Gastrocnemius medialis (tissue), 4 donors: ENCODE measurements at regions not wholly inside any gene's neighbourhood (a gene's known extent, or its start where the extent isn't known, plus 50 kb on each side); places are given as distances from the start of the nearest gene placed in this dataset.

ENCODE experiments used
- ATAC-seq, 2 donors: fragments of 150-250 bp; one replicate each; pipeline ENCODE4 v1.9.1; 2016
- DNase-seq, 2 donors: peaks; one replicate each; pipeline ENCODE4 v3.0.0-alpha.2; 2019
- H3K27ac ChIP-seq, 4 donors: fragments of 200-600 bp; sonication (generic); 1 replicate in 1 of 4; 2 replicates in 3 of 4; pipeline ENCODE4 v1.5.1; 2016 to 2018; ENCODE audit warnings: mild to moderate bottlenecking in 2 of 4, moderate library complexity in 1 of 4
- H3K27me3 ChIP-seq, 3 donors: fragments of 200-600 bp; sonication (generic) in 2 of 3; 1 replicate in 1 of 3; 2 replicates in 2 of 3; pipeline versions ENCODE4 v1.5.1 to v1.6.0; 2016 to 2019; ENCODE audit warnings: mild to moderate bottlenecking in 1 of 3, moderate library complexity in 1 of 3
- H3K36me3 ChIP-seq, 2 donors: fragments of 200-600 bp; sonication (generic) in 1 of 2; one replicate each; pipeline ENCODE4 v1.5.1; 2017 to 2018
- H3K4me1 ChIP-seq, 2 donors: fragments of 200-600 bp; sonication (generic) in 1 of 2; one replicate each; pipeline ENCODE4 v1.5.1; 2016 to 2017; ENCODE audit warnings: mild to moderate bottlenecking in 2 of 2
- H3K4me3 ChIP-seq, 4 donors: fragments of 200-600 bp; sonication (generic) in 3 of 4; 1 replicate in 1 of 4; 2 replicates in 3 of 4; pipeline ENCODE4 v1.5.1; 2016 to 2019; ENCODE audit warnings: mild to moderate bottlenecking in 2 of 4
- H3K9me3 ChIP-seq, 3 donors: fragments of 200-600 bp; sonication (generic) in 2 of 3; 1 replicate in 1 of 3; 2 replicates in 2 of 3; pipeline ENCODE4 v1.5.1; 2016 to 2019
- POLR2A ChIP-seq, 2 donors: fragments of 450-650 bp; IDR thresholded peaks; one replicate each; pipeline ENCODE4 v1.6.1; 2017; ENCODE audit warnings: antibody characterized with exemption in 2 of 2, mild to moderate bottlenecking in 2 of 2, moderate library complexity in 2 of 2
- in situ Hi-C, 4 donors: fragments of 200-750 bp; cut with MboI; loops; one replicate each; pipeline versions ENCODE4 v1.15.0 to v1.8.0; 2017; ENCODE audit warnings: low sequenced_read_pairs in 4 of 4
- intact Hi-C: fragments of 100-400 bp; cut with DNase I; formaldehyde crosslinking; loops from one replicate; pipeline ENCODE4 v1.15.1; 2023; ENCODE audit warnings: low total_unique reads
- TF ChIP-seq, protein P1 (sequence below), 5 experiments: fragments of 450-650 bp in 3 of 5; fragments of 200-600 bp in 2 of 5; sonication (generic) in 2 of 5; IDR thresholded peaks in 4 of 5; conservative IDR thresholded peaks in 1 of 5; 1 replicate in 4 of 5; 2 replicates in 1 of 5; pipeline ENCODE4 v1.5.1; 2016 to 2019; ENCODE audit warnings: antibody characterized with exemption in 5 of 5, mild to moderate bottlenecking in 3 of 5, moderate library complexity in 3 of 5

DNA sequence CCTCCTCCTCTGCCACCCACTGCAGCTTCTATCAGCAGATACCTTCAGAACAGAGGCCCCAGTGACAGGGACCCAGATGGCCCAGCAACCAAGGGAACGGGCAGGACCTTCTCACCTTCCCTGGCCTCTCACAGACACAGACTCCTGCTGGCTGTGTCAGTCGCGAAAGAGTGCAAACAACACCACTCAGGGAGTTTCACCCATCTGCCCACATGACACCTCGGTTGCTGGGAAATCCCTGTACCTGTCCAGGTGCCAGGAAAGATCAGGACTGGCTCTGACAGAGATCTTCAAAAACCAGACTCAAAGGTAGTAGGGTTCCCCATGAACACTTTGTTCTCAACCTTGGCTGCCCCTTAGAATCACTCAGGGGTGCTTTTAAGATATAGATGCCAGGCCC lies 83.5 kb upstream of the HIVEP3 start:
- intact Hi-C loops (no loop called here), in situ Hi-C loops (no loop called here)
- ATAC-seq (no peak), DNase-seq (no peak)
- no peak overlapping the region for H3K27ac ChIP-seq
- H3K9me3 ChIP-seq = no peaks in the 10 kb centered on the region
- no peak overlapping the region for H3K4me3 ChIP-seq
- no peaks in the 10 kb centered on the region for H3K36me3 ChIP-seq
- TF ChIP-seq POLR2A (IDR thresholded peaks at IDR 0.05) = no peak
- TF ChIP-seq, protein P1, sequence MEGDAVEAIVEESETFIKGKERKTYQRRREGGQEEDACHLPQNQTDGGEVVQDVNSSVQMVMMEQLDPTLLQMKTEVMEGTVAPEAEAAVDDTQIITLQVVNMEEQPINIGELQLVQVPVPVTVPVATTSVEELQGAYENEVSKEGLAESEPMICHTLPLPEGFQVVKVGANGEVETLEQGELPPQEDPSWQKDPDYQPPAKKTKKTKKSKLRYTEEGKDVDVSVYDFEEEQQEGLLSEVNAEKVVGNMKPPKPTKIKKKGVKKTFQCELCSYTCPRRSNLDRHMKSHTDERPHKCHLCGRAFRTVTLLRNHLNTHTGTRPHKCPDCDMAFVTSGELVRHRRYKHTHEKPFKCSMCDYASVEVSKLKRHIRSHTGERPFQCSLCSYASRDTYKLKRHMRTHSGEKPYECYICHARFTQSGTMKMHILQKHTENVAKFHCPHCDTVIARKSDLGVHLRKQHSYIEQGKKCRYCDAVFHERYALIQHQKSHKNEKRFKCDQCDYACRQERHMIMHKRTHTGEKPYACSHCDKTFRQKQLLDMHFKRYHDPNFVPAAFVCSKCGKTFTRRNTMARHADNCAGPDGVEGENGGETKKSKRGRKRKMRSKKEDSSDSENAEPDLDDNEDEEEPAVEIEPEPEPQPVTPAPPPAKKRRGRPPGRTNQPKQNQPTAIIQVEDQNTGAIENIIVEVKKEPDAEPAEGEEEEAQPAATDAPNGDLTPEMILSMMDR (IDR thresholded peaks at IDR 0.05 in 4 of 5, conservative IDR thresholded peaks at IDR 0.05 in 1 of 5) = no peak
- H3K4me1 ChIP-seq = peaks cover 0 to 7% of the 10 kb centered on the region in 2 donors
- H3K27me3 ChIP-seq = no peaks in the 10 kb centered on the region

- H3K27ac ChIP-seq = no peak overlapping the region
- no peak overlapping the region for H3K4me3 ChIP-seq
- H3K9me3 ChIP-seq = no peaks in the 10 kb centered on the region
- H3K27me3 ChIP-seq = no peaks in the 10 kb centered on the region
- H3K36me3 ChIP-seq = no peaks in the 10 kb centered on the region
- intact Hi-C loops = no loop called here
- TF ChIP-seq, protein P1 (IDR thresholded peaks at IDR 0.05 in 4 of 5, conservative IDR thresholded peaks at IDR 0.05 in 1 of 5) = no peak
- no peak for TF ChIP-seq POLR2A (IDR thresholded peaks at IDR 0.05)
- ATAC-seq (no peak), DNase-seq (no peak)
- peaks cover 0 to 7% of the 10 kb centered on the region in 2 donors for H3K4me1 ChIP-seq
- in situ Hi-C loops = no loop called here
Measured at GRCh38 chr1:42000766-42001165, 82.0 kb upstream of the HIVEP3 start.

DNA sequence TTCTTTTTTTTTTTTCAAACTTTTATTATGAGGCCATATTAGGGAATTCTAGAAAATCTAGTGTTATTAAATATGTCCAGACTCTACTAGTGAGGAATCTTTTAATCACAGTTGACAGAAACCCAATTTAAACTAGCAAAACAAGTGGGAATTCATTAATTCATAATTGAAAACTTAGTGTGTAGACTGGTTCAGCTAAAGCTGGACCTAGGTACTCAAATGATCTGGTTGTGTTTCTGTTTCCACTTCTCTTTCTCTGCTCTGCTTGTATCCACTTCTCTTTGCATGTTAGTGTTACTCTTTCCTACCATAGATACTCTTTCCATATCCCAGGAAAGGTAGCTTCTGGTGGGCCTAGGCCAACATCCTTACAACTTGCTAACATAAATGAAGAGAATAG lies 81.2 kb upstream of the HIVEP3 start:
- Histone ChIP-seq H3K4me1 (peaks cover 0 to 7% of the 10 kb centered on the region in 2 donors), H3K4me3 (no peak overlapping the region), H3K9me3 (no peaks in the 10 kb centered on the region), H3K27ac (no peak overlapping the region), H3K27me3 (no peaks in the 10 kb centered on the region), H3K36me3 (no peaks in the 10 kb centered on the region)
- TF ChIP-seq, protein P1 (IDR thresholded peaks at IDR 0.05 in 4 of 5, conservative IDR thresholded peaks at IDR 0.05 in 1 of 5) = no peak
- no peak for TF ChIP-seq POLR2A (IDR thresholded peaks at IDR 0.05)
- DNase-seq (no peak), ATAC-seq (no peak)
- intact Hi-C loops (no loop called here), in situ Hi-C loops (no loop called here)

- TF ChIP-seq, protein P1 (IDR thresholded peaks at IDR 0.05 in 4 of 5, conservative IDR thresholded peaks at IDR 0.05 in 1 of 5) = no peak
- no peak for TF ChIP-seq POLR2A (IDR thresholded peaks at IDR 0.05)
- intact Hi-C loops = no loop called here
- no peaks in the 10 kb centered on the region for H3K27me3 ChIP-seq
- no peaks in the 10 kb centered on the region for H3K36me3 ChIP-seq
- DNase-seq (no peak), ATAC-seq (no peak)
- no peaks in the 10 kb centered on the region for H3K9me3 ChIP-seq
- H3K4me1 ChIP-seq = no peaks in the 10 kb centered on the region
- no peak overlapping the region for H3K27ac ChIP-seq
- no peak overlapping the region for H3K4me3 ChIP-seq
- in situ Hi-C loops = no loop called here
Measured at GRCh38 chr1:41998250-41998649, 79.5 kb upstream of the HIVEP3 start.

- DNase-seq (no peak), ATAC-seq (no peak)
- H3K27ac ChIP-seq = no peak overlapping the region
- no peaks in the 10 kb centered on the region for H3K36me3 ChIP-seq
- no peak overlapping the region for H3K4me3 ChIP-seq
- no peaks in the 10 kb centered on the region for H3K4me1 ChIP-seq
- in situ Hi-C loops = no loop called here
- H3K9me3 ChIP-seq = no peaks in the 10 kb centered on the region
- intact Hi-C loops = no loop called here
- TF ChIP-seq, protein P1 (IDR thresholded peaks at IDR 0.05 in 4 of 5, conservative IDR thresholded peaks at IDR 0.05 in 1 of 5) = no peak
- no peak for TF ChIP-seq POLR2A (IDR thresholded peaks at IDR 0.05)
- H3K27me3 ChIP-seq = no peaks in the 10 kb centered on the region
Measured at GRCh38 chr1:41997153-41997552, 78.4 kb upstream of the HIVEP3 start.
